C4-2B (cell line): ENCODE measurements at regions not wholly inside any gene's neighbourhood (a gene's known extent, or its start where the extent isn't known, plus 50 kb on each side); places are given as distances from the start of the nearest gene placed in this dataset.

Source experiments
- CTCF ChIP-seq: fragments of 450-650 bp; conservative IDR thresholded peaks from 2 replicates; pipeline ENCODE4 v1.5.1; 2017; ENCODE audit warnings: mild to moderate bottlenecking
- ZFX ChIP-seq: fragments of 450-650 bp; IDR thresholded peaks from 2 replicates; pipeline ENCODE4 v1.6.1; 2017

GRCh38 chr10:62492870-62493180 is 118.7 kb downstream of the ZNF365 start:
- TF ChIP-seq CTCF (no peak), ZFX (no peak)
